ENCODE measurements at regions not wholly inside any gene's neighbourhood (a gene's known extent, or its start where the extent isn't known, plus 50 kb on each side); places are given as distances from the start of the nearest gene placed in this dataset.

GRCh38 chr7:10720042-10720441, 253.6 kb upstream of the PHF14 start:
- no peaks in the 10 kb centered on the region for H3F3A ChIP-seq (ENCODE audit: insufficient read depth)
- no peaks in the 10 kb centered on the region; the same call in 1 of the 2 replicates for H3K27me3 ChIP-seq (ENCODE audit: low read length)
- H3K9me3 ChIP-seq (ENCODE audit: insufficient read depth, low read length): no peaks in the 10 kb centered on the region
- H2AFZ ChIP-seq (ENCODE audit: low read depth, low read length, severe bottlenecking): no peak overlapping the region
- H3K36me3 ChIP-seq (ENCODE audit: low read length): no peaks in the 10 kb centered on the region
- H3K27ac ChIP-seq (ENCODE audit: low read depth, low read length): no peak overlapping the region
- H4K20me1 ChIP-seq (ENCODE audit: low read depth, low read length): no peaks in the 10 kb centered on the region
- no peaks in the 10 kb centered on the region for H3K9me2 ChIP-seq (replicated peaks; ENCODE audit: insufficient read depth, low read length)
- H3K79me2 ChIP-seq (ENCODE audit: insufficient read depth, low read length): no peaks in the 10 kb centered on the region
- no peak overlapping the region for H3K9ac ChIP-seq (ENCODE audit: low read length)
- TF ChIP-seq, protein P1, sequence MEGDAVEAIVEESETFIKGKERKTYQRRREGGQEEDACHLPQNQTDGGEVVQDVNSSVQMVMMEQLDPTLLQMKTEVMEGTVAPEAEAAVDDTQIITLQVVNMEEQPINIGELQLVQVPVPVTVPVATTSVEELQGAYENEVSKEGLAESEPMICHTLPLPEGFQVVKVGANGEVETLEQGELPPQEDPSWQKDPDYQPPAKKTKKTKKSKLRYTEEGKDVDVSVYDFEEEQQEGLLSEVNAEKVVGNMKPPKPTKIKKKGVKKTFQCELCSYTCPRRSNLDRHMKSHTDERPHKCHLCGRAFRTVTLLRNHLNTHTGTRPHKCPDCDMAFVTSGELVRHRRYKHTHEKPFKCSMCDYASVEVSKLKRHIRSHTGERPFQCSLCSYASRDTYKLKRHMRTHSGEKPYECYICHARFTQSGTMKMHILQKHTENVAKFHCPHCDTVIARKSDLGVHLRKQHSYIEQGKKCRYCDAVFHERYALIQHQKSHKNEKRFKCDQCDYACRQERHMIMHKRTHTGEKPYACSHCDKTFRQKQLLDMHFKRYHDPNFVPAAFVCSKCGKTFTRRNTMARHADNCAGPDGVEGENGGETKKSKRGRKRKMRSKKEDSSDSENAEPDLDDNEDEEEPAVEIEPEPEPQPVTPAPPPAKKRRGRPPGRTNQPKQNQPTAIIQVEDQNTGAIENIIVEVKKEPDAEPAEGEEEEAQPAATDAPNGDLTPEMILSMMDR (IDR thresholded peaks at IDR 0.05; ENCODE audit: insufficient read depth, low read length, poor library complexity, severe bottlenecking): no peak
- TF ChIP-seq EZH2phosphoT487 (conservative IDR thresholded peaks at IDR 0.05; ENCODE audit: low read length): no peak
- no peak overlapping the region for H3K4me2 ChIP-seq (ENCODE audit: low read depth, low read length, poor library complexity, severe bottlenecking)
- no peak overlapping the region for H3K4me3 ChIP-seq (ENCODE audit: insufficient read depth, low read length, poor library complexity, severe bottlenecking)

DNA sequence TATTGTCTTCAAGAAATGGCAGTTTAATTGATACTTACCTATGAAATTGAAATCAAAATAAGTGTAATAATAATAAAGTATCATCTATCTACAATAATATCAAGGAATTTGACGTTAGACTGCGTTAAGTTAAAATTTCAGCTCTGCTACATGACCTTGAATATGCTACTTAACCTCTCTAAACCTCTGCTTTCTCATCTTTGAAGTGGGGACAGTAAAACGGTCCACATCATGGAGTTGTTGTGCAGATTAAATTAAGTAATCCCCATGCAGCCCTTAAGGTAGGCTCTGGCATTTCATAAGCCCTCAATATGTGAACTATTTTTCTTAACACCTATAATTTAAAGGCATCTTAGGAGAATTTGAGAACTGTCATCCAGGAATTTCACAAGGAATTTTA, 252.4 kb upstream of the PHF14 start:
- Histone ChIP-seq H3K27me3 (ENCODE audit: low read length) (no peaks in the 10 kb centered on the region; the same call in 1 of the 2 replicates), H4K20me1 (ENCODE audit: low read depth, low read length) (no peaks in the 10 kb centered on the region), H3K9ac (ENCODE audit: low read length) (no peak overlapping the region), H3K79me2 (ENCODE audit: insufficient read depth, low read length) (no peaks in the 10 kb centered on the region), H3K9me2 (replicated peaks; ENCODE audit: insufficient read depth, low read length) (no peaks in the 10 kb centered on the region), H3K9me3 (ENCODE audit: insufficient read depth, low read length) (no peaks in the 10 kb centered on the region), H3F3A (ENCODE audit: insufficient read depth) (no peaks in the 10 kb centered on the region), H3K4me3 (ENCODE audit: insufficient read depth, low read length, poor library complexity, severe bottlenecking) (no peak overlapping the region), H3K36me3 (ENCODE audit: low read length) (no peaks in the 10 kb centered on the region), H3K4me2 (ENCODE audit: low read depth, low read length, poor library complexity, severe bottlenecking) (no peak overlapping the region), H3K27ac (ENCODE audit: low read depth, low read length) (no peak overlapping the region), H2AFZ (ENCODE audit: low read depth, low read length, severe bottlenecking) (no peak overlapping the region)
- TF ChIP-seq, protein P1 (IDR thresholded peaks at IDR 0.05; ENCODE audit: insufficient read depth, low read length, poor library complexity, severe bottlenecking): no peak
- TF ChIP-seq EZH2phosphoT487 (conservative IDR thresholded peaks at IDR 0.05; ENCODE audit: low read length): no peak

- H3F3A ChIP-seq (ENCODE audit: insufficient read depth): no peaks in the 10 kb centered on the region
- no peak overlapping the region for H2AFZ ChIP-seq (ENCODE audit: low read depth, low read length, severe bottlenecking)
- no peak overlapping the region for H3K4me3 ChIP-seq (ENCODE audit: insufficient read depth, low read length, poor library complexity, severe bottlenecking)
- no peak overlapping the region for H3K27ac ChIP-seq (ENCODE audit: low read depth, low read length)
- no peaks in the 10 kb centered on the region for H3K9me2 ChIP-seq (replicated peaks; ENCODE audit: insufficient read depth, low read length)
- no peaks in the 10 kb centered on the region for H3K36me3 ChIP-seq (ENCODE audit: low read length)
- H3K4me2 ChIP-seq (ENCODE audit: low read depth, low read length, poor library complexity, severe bottlenecking): no peak overlapping the region
- TF ChIP-seq EZH2phosphoT487 (conservative IDR thresholded peaks at IDR 0.05; ENCODE audit: low read length): no peak
- TF ChIP-seq, protein P1 (IDR thresholded peaks at IDR 0.05; ENCODE audit: insufficient read depth, low read length, poor library complexity, severe bottlenecking): no peak
- H3K27me3 ChIP-seq (ENCODE audit: low read length): no peaks in the 10 kb centered on the region; the same call in 1 of the 2 replicates
- H3K79me2 ChIP-seq (ENCODE audit: insufficient read depth, low read length): no peaks in the 10 kb centered on the region
- no peaks in the 10 kb centered on the region for H4K20me1 ChIP-seq (ENCODE audit: low read depth, low read length)
- H3K9me3 ChIP-seq (ENCODE audit: insufficient read depth, low read length): no peaks in the 10 kb centered on the region
- no peak overlapping the region for H3K9ac ChIP-seq (ENCODE audit: low read length)
Measured at GRCh38 chr7:10723832-10724231, 249.8 kb upstream of the PHF14 start.
